HepG2 (cell line): ENCODE measurements at regions not wholly inside any gene's neighbourhood (a gene's known extent, or its start where the extent isn't known, plus 50 kb on each side); places are given as distances from the start of the nearest gene placed in this dataset.
A peak's percentile ranks its signal among the peaks of the same experiment; 100 is the strongest.

Experiments
- ARID2 ChIP-seq: sonication (generic); formaldehyde crosslinking; IDR thresholded peaks from 2 replicates; pipeline ENCODE4 v1.8.1; 2022; ENCODE audit warnings: mild to moderate bottlenecking, missing genetic modification reagents, borderline replicate concordance
- KLF16 ChIP-seq, 2 experiments: sonication (generic) in 1 of 2; formaldehyde crosslinking in 1 of 2; IDR thresholded peaks; 2 replicates each; pipeline versions ENCODE4 v1.6.1 to v1.8.0; 2016 to 2023; ENCODE audit warnings: missing genetic modification reagents in 2 of 2, missing compliant biosample characterization in 1 of 2
- MEIS1 ChIP-seq: sonication (generic); formaldehyde crosslinking; IDR thresholded peaks from 2 replicates; pipeline ENCODE4 v1.9.0; 2021; ENCODE audit warnings: mild to moderate bottlenecking, missing genetic modification reagents, moderate library complexity, borderline replicate concordance
- NR2F6 ChIP-seq, 2 experiments: IDR thresholded peaks; 2 replicates each; pipeline ENCODE4 v1.6.1; 2016; ENCODE audit warnings: antibody characterized with exemption in 1 of 2, mild to moderate bottlenecking in 1 of 2
- RFX1 ChIP-seq: fragments of 450-650 bp; IDR thresholded peaks from 2 replicates; pipeline ENCODE4 v1.6.1; 2017
- TEAD3 ChIP-seq: optimal IDR thresholded peaks from 2 replicates; pipeline ENCODE3; 2016; ENCODE audit warnings: borderline replicate concordance
- ZFP36L2 ChIP-seq: sonication (generic); formaldehyde crosslinking; IDR thresholded peaks from 2 replicates; pipeline ENCODE4 v1.4.0; 2020; ENCODE audit warnings: missing genetic modification reagents
- ZNF331 ChIP-seq: sonication (generic); formaldehyde crosslinking; IDR thresholded peaks from 2 replicates; pipeline ENCODE4 v1.4.0; 2020; ENCODE audit warnings: missing genetic modification reagents
- ZNF33B ChIP-seq: sonication (generic); formaldehyde crosslinking; IDR thresholded peaks from 2 replicates; pipeline ENCODE4 v1.5.1; 2020; ENCODE audit warnings: mild to moderate bottlenecking, missing genetic modification reagents
- ZNF816 ChIP-seq: sonication (generic); formaldehyde crosslinking; IDR thresholded peaks from 2 replicates; pipeline ENCODE4 v1.8.0; 2022; ENCODE audit warnings: missing genetic modification reagents, mild to moderate bottlenecking, borderline replicate concordance
- TF ChIP-seq, protein P1 (sequence below): sonication (generic); formaldehyde crosslinking; conservative IDR thresholded peaks from 2 replicates; pipeline ENCODE4 v1.4.0; 2020; ENCODE audit warnings: mild to moderate bottlenecking, missing genetic modification reagents, moderate library complexity
- TF ChIP-seq, protein P2 (sequence below): sonication (generic); formaldehyde crosslinking; IDR thresholded peaks from 2 replicates; pipeline ENCODE4 v1.9.0; 2022; ENCODE audit warnings: low read depth, missing genetic modification reagents
- TF ChIP-seq, protein P3 (sequence below): sonication (generic); formaldehyde crosslinking; IDR thresholded peaks from 2 replicates; pipeline ENCODE4 v1.5.0; 2020; ENCODE audit warnings: mild to moderate bottlenecking, missing genetic modification reagents
- TF ChIP-seq, protein P4 (sequence below): sonication (generic); formaldehyde crosslinking; IDR thresholded peaks from 2 replicates; pipeline ENCODE4 v1.9.0; 2022; ENCODE audit warnings: missing genetic modification reagents, mild to moderate bottlenecking, borderline replicate concordance
- TF ChIP-seq, protein P5 (sequence below): sonication (generic); formaldehyde crosslinking; IDR thresholded peaks from 2 replicates; pipeline ENCODE4 v1.4.0; 2020; ENCODE audit warnings: missing genetic modification reagents, mild to moderate bottlenecking, borderline replicate concordance
- TF ChIP-seq, protein P6 (sequence below): sonication (generic); formaldehyde crosslinking; IDR thresholded peaks from 2 replicates; pipeline ENCODE4 v1.4.0; 2020; ENCODE audit warnings: mild to moderate bottlenecking, low read depth, missing genetic modification reagents

DNA sequence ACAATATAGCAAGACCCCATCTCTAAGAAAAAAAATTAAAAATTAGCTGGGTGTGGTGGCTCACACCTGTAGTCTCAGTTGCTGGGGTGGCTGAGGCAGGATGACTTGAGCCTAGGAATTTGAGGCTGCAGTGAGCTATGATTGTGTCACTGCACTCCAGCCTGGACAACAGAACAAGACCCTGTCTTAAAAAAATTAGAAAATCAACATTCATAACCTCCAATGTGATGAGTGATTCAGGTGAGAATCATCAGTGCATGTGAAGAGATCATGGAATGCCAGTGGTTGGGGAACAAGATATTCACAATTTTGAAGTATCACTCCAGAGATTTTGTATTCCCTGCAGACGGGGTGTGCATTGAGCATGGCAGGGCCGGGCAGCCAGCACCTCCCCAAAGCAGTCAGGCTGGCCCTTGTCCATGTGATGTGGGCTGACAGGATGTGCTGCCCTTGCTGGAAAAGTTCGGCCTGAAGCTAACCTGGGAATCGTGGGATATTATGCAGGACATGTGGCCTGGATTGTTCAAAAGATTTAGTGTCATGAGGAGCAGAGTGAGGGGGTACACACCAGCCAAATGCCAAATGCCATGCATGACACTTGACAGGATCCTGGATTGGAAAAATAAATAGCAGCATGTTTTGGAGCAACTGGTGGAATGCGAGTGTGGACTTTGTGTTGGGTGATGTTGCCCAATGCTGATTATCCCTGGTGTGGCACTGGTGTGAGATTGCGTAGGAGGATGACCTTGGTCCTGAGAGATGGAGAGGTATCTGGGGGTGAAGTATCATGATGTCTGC, 189.0 kb downstream of the RGS3 start (continued):
- TF ChIP-seq, protein P1, sequence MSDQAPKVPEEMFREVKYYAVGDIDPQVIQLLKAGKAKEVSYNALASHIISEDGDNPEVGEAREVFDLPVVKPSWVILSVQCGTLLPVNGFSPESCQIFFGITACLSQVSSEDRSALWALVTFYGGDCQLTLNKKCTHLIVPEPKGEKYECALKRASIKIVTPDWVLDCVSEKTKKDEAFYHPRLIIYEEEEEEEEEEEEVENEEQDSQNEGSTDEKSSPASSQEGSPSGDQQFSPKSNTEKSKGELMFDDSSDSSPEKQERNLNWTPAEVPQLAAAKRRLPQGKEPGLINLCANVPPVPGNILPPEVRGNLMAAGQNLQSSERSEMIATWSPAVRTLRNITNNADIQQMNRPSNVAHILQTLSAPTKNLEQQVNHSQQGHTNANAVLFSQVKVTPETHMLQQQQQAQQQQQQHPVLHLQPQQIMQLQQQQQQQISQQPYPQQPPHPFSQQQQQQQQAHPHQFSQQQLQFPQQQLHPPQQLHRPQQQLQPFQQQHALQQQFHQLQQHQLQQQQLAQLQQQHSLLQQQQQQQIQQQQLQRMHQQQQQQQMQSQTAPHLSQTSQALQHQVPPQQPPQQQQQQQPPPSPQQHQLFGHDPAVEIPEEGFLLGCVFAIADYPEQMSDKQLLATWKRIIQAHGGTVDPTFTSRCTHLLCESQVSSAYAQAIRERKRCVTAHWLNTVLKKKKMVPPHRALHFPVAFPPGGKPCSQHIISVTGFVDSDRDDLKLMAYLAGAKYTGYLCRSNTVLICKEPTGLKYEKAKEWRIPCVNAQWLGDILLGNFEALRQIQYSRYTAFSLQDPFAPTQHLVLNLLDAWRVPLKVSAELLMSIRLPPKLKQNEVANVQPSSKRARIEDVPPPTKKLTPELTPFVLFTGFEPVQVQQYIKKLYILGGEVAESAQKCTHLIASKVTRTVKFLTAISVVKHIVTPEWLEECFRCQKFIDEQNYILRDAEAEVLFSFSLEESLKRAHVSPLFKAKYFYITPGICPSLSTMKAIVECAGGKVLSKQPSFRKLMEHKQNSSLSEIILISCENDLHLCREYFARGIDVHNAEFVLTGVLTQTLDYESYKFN (CRISPR knock-in tag) = peak; percentile 97
- TF ChIP-seq ZNF331 (CRISPR knock-in tag) = peak; percentile 94
- TF ChIP-seq, protein P2, sequence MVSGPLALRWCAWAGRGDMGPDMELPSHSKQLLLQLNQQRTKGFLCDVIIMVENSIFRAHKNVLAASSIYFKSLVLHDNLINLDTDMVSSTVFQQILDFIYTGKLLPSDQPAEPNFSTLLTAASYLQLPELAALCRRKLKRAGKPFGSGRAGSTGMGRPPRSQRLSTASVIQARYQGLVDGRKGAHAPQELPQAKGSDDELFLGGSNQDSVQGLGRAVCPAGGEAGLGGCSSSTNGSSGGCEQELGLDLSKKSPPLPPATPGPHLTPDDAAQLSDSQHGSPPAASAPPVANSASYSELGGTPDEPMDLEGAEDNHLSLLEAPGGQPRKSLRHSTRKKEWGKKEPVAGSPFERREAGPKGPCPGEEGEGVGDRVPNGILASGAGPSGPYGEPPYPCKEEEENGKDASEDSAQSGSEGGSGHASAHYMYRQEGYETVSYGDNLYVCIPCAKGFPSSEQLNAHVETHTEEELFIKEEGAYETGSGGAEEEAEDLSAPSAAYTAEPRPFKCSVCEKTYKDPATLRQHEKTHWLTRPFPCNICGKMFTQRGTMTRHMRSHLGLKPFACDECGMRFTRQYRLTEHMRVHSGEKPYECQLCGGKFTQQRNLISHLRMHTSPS (CRISPR knock-in tag) = peak; percentile 97
- TF ChIP-seq RFX1 = no peak
- TF ChIP-seq ZFP36L2 (CRISPR knock-in tag) = no peak
- TF ChIP-seq NR2F6 (IDR thresholded peaks at IDR 0.05) = peak; percentile 86
- peak; percentile 95 for TF ChIP-seq NR2F6 (CRISPR knock-in tag; IDR thresholded peaks at IDR 0.05)
- TF ChIP-seq KLF16 (CRISPR knock-in tag; IDR thresholded peaks at IDR 0.05) = peak in 1 of 2 experiments; percentile 82; a peak in 2 of 4 replicates
- TF ChIP-seq, protein P3, sequence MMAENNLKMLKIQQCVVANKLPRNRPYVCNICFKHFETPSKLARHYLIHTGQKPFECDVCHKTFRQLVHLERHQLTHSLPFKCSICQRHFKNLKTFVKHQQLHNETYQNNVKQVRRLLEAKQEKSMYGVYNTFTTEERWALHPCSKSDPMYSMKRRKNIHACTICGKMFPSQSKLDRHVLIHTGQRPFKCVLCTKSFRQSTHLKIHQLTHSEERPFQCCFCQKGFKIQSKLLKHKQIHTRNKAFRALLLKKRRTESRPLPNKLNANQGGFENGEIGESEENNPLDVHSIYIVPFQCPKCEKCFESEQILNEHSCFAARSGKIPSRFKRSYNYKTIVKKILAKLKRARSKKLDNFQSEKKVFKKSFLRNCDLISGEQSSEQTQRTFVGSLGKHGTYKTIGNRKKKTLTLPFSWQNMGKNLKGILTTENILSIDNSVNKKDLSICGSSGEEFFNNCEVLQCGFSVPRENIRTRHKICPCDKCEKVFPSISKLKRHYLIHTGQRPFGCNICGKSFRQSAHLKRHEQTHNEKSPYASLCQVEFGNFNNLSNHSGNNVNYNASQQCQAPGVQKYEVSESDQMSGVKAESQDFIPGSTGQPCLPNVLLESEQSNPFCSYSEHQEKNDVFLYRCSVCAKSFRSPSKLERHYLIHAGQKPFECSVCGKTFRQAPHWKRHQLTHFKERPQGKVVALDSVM (CRISPR knock-in tag) = peak; percentile 24; the same call in 1 of the 2 replicates
- TF ChIP-seq, protein P4, sequence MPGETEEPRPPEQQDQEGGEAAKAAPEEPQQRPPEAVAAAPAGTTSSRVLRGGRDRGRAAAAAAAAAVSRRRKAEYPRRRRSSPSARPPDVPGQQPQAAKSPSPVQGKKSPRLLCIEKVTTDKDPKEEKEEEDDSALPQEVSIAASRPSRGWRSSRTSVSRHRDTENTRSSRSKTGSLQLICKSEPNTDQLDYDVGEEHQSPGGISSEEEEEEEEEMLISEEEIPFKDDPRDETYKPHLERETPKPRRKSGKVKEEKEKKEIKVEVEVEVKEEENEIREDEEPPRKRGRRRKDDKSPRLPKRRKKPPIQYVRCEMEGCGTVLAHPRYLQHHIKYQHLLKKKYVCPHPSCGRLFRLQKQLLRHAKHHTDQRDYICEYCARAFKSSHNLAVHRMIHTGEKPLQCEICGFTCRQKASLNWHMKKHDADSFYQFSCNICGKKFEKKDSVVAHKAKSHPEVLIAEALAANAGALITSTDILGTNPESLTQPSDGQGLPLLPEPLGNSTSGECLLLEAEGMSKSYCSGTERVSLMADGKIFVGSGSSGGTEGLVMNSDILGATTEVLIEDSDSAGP (CRISPR knock-in tag) = peak; percentile 43
- TF ChIP-seq ZNF33B (CRISPR knock-in tag) = no peak
- TF ChIP-seq MEIS1 (CRISPR knock-in tag) = peak; percentile 85; the same call in 1 of the 2 replicates
- no peak for TF ChIP-seq ARID2 (CRISPR knock-in tag)
- TF ChIP-seq, protein P5, sequence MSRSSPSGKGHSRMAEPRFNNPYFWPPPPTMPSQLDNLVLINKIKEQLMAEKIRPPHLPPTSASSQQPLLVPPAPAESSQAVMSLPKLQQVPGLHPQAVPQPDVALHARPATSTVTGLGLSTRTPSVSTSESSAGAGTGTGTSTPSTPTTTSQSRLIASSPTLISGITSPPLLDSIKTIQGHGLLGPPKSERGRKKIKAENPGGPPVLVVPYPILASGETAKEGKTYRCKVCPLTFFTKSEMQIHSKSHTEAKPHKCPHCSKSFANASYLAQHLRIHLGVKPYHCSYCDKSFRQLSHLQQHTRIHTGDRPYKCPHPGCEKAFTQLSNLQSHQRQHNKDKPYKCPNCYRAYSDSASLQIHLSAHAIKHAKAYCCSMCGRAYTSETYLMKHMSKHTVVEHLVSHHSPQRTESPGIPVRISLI (CRISPR knock-in tag) = no peak
- TF ChIP-seq, protein P6, sequence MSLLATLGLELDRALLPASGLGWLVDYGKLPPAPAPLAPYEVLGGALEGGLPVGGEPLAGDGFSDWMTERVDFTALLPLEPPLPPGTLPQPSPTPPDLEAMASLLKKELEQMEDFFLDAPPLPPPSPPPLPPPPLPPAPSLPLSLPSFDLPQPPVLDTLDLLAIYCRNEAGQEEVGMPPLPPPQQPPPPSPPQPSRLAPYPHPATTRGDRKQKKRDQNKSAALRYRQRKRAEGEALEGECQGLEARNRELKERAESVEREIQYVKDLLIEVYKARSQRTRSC (CRISPR knock-in tag) = no peak
- TF ChIP-seq ZNF816 = peak; percentile 57; the same call in 1 of the 2 replicates
- TF ChIP-seq TEAD3 (CRISPR knock-in tag) = peak; percentile 99
